WERI-Rb-1 (cell line): ENCODE measurements at regions not wholly inside any gene's neighbourhood (a gene's known extent, or its start where the extent isn't known, plus 50 kb on each side); places are given as distances from the start of the nearest gene placed in this dataset.
A peak's percentile ranks its signal among the peaks of the same experiment; 100 is the strongest.

Experiments used
- DNase-seq: peaks from one replicate; pipeline ENCODE4 v3.0.0-alpha.2; 2020
- H3K27ac ChIP-seq: fragments of 250-450 bp; sonication (Bioruptor Pico); 2 replicates; pipeline ENCODE4 v1.5.1; 2020; ENCODE audit warnings: mild to moderate bottlenecking, moderate library complexity
- H3K27me3 ChIP-seq: fragments of 250-450 bp; sonication (Bioruptor Pico); 2 replicates; pipeline ENCODE4 v1.5.1; 2021; ENCODE audit warnings: mild to moderate bottlenecking, low read depth, moderate library complexity; ENCODE audit not compliant: insufficient read depth, severe bottlenecking
- H3K36me3 ChIP-seq: fragments of 250-450 bp; sonication (Bioruptor Pico); 2 replicates; pipeline ENCODE4 v1.5.1; 2020; ENCODE audit warnings: mild to moderate bottlenecking, moderate library complexity
- H3K4me3 ChIP-seq: 2 replicates; pipeline ENCODE4 v1.5.1; 2011; ENCODE audit warnings: low read depth, mild to moderate bottlenecking, control low read depth, low read length
- H3K9me3 ChIP-seq: fragments of 250-450 bp; sonication (Bioruptor Pico); 2 replicates; pipeline ENCODE4 v1.5.1; 2021; ENCODE audit warnings: mild to moderate bottlenecking, moderate library complexity; ENCODE audit not compliant: severe bottlenecking
- CTCF ChIP-seq: IDR thresholded peaks from 2 replicates; pipeline ENCODE4 v1.5.1; 2011; ENCODE audit warnings: low read depth, mild to moderate bottlenecking, control low read depth, inconsistent platforms, low read length

- DNase-seq, result no peak
- Histone ChIP-seq H3K4me3 (no peak overlapping the region), H3K27me3 (no peaks in the 10 kb centered on the region), H3K9me3 (no peaks in the 10 kb centered on the region), H3K36me3 (no peaks in the 10 kb centered on the region), H3K27ac (no peak overlapping the region)
- TF ChIP-seq CTCF, result no peak
Measured at GRCh38 chr2:133721118-133721517, 152.9 kb upstream of the NCKAP5 start.

DNA sequence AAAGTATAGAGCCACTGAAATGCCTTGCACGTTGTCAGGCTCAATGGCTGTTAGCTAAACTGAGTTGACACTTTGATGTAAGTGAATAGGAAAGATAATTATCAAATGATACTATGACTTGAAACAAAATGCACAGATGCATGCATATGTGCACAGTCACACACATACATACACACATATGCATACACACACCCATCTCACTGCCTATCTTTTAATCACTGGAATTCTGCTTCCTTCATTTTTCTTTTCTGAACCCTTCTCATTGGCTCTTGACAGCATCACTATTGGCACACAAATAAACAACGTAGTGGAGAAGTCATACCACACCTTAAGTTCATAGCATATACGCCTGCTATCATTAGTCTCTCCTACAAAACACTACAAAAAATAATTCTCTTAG is 154.9 kb upstream of the NCKAP5 start:
- DNase-seq, result no peak
- Histone ChIP-seq H3K27ac (no peak overlapping the region), H3K4me3 (no peak overlapping the region), H3K27me3 (no peaks in the 10 kb centered on the region), H3K9me3 (peaks cover 7% of the 10 kb centered on the region), H3K36me3 (no peaks in the 10 kb centered on the region)
- TF ChIP-seq CTCF, result no peak

- no peak for TF ChIP-seq CTCF
- Histone ChIP-seq H3K36me3 (no peaks in the 10 kb centered on the region), H3K27me3 (no peaks in the 10 kb centered on the region), H3K27ac (no peak overlapping the region), H3K9me3 (peaks cover 7% of the 10 kb centered on the region), H3K4me3 (no peak overlapping the region)
- DNase-seq, result peak; percentile 11
Measured at GRCh38 chr2:133726973-133727372, 158.7 kb upstream of the NCKAP5 start.

GRCh38 chr2:133732059-133732458 is 163.8 kb upstream of the NCKAP5 start:
- Histone ChIP-seq H3K9me3 (peaks cover 7% of the 10 kb centered on the region), H3K36me3 (no peaks in the 10 kb centered on the region), H3K27me3 (no peaks in the 10 kb centered on the region), H3K27ac (no peak overlapping the region), H3K4me3 (no peak overlapping the region)
- TF ChIP-seq CTCF, result no peak
- DNase-seq, result no peak

GRCh38 chr2:133732982-133733900 is 165.0 kb upstream of the NCKAP5 start:
- H3K27me3 ChIP-seq, result no peaks in the 10 kb centered on the region
- H3K9me3 ChIP-seq, result no peaks in the 10 kb centered on the region
- TF ChIP-seq CTCF, result no peak
- H3K36me3 ChIP-seq, result no peaks in the 10 kb centered on the region
- DNase-seq, result no peak
- H3K4me3 ChIP-seq, result no peak overlapping the region
- H3K27ac ChIP-seq, result no peak overlapping the region

- H3K9me3 ChIP-seq, result no peaks in the 10 kb centered on the region
- DNase-seq, result no peak
Measured at GRCh38 chr2:133733901-133734255, 165.6 kb upstream of the NCKAP5 start.

More at GRCh38 chr2:133733901-133734255, 165.6 kb upstream of the NCKAP5 start:
- Histone ChIP-seq H3K36me3 (no peaks in the 10 kb centered on the region), H3K4me3 (no peak overlapping the region), H3K27me3 (no peaks in the 10 kb centered on the region), H3K27ac (no peak overlapping the region)
- no peak for TF ChIP-seq CTCF
